ENCODE measurements at regions not wholly inside any gene's neighbourhood (a gene's known extent, or its start where the extent isn't known, plus 50 kb on each side); places are given as distances from the start of the nearest gene placed in this dataset.
"Not testable (repeated sequence)": the region's sequence is repeated elsewhere in the genome, so short reads cannot be mapped to it uniquely, and the experiment has no call there.

DNA sequence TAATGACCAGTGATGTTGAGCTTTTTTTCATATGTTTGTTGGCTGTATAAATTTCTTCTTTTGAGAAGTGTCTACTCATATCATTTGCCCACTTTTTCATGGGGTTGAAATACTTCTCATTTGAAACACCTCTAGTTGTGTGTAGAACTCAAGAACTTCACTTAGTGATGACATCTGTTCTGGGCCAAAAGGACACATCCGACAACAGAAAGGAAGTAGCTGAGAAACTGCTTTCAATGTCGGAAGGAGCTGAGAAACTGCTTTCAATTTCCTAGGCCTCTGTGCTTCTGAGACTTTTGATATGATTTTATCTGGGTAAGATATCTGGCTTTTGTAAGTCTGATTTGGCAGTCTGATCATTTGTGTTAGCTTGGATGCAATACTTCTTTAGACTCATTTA lies 635.3 kb downstream of the TMTC2 start:
- no peak overlapping the region for H3K27ac Mint-ChIP-seq
- POLR2A ChIA-PET: no interaction called here
- H3K4me3 Mint-ChIP-seq: no peak overlapping the region
- DNase-seq (no peak), ATAC-seq (no peak)
- H3K36me3 Mint-ChIP-seq (ENCODE audit: low read depth): no peaks in the 10 kb centered on the region
- no peaks in the 10 kb centered on the region for H3K4me1 Mint-ChIP-seq (ENCODE audit: low read depth)
- H3K9me3 Mint-ChIP-seq (ENCODE audit: insufficient read depth): no peaks in the 10 kb centered on the region
- no peaks in the 10 kb centered on the region for H3K27me3 Mint-ChIP-seq (ENCODE audit: low read depth)
- CTCF ChIA-PET: no interaction called here

DNA sequence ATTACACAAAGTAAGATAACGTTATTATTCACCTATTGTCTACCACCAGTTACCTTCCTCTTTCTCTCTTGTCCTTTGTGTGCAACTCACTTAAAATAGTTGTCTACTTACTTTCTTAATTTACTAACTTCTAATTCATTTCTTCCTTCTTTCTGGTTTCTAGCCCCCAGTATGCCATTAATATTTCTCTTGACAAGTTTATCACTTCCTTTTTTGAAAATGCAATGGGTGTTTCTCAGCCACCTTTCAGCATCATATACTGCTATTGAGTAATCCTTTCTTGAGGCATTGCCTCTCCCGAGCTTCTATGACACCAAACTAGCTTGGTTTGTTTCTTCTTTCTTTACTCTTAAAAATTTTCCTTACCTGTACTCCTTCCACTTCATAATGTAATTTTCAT lies 633.6 kb downstream of the TMTC2 start:
- no peaks in the 10 kb centered on the region for H3K36me3 Mint-ChIP-seq (ENCODE audit: low read depth)
- H3K4me3 Mint-ChIP-seq: no peak overlapping the region
- POLR2A ChIA-PET: no interaction called here
- no peaks in the 10 kb centered on the region for H3K4me1 Mint-ChIP-seq (ENCODE audit: low read depth)
- no peak overlapping the region for H3K27ac Mint-ChIP-seq
- CTCF ChIA-PET: no interaction called here
- H3K27me3 Mint-ChIP-seq (ENCODE audit: low read depth): no peaks in the 10 kb centered on the region
- DNase-seq: no peak
- no peak for ATAC-seq
- no peaks in the 10 kb centered on the region for H3K9me3 Mint-ChIP-seq (ENCODE audit: insufficient read depth)

DNA sequence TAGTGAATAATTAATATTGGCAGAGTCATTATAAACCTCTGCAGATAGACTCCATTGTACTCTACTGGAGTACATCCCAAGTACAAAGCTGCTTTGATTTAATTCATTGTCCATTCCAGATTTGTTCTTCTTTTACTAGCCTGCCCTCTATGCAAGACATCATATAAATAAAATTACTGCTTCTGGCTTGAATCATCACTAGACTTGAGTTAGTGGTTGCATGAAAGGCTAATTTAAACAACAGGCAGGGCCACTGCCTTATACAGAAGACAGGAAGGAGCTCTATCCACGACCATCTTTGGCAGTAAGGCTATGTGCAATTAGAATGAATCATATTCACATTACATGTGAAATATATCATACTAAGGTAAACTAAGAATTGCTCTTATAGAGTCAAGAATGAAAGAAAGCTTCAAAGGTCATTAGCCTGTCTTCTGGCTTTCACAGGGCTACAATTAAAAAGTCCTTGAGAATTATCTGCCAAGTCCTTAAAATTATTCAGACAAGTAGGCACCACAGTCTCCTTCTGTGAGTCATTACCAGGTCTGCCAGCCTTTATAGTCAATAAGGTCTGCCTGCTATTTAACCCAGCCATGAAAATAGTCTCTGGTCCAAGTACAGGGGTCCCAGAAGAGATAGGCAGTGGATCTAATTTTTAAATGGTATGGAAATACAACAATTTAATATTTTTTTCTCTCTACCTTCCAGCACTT lies 631.8 kb downstream of the TMTC2 start:
- ChIA-PET CTCF (no interaction called here), POLR2A (no interaction called here)
- Mint-ChIP-seq H3K27me3 (ENCODE audit: low read depth) (no peaks in the 10 kb centered on the region), H3K27ac (no peak overlapping the region), H3K4me3 (no peak overlapping the region), H3K4me1 (ENCODE audit: low read depth) (no peaks in the 10 kb centered on the region), H3K36me3 (ENCODE audit: low read depth) (no peaks in the 10 kb centered on the region), H3K9me3 (ENCODE audit: insufficient read depth) (no peaks in the 10 kb centered on the region)
- ATAC-seq: no peak
- DNase-seq: no peak

DNA sequence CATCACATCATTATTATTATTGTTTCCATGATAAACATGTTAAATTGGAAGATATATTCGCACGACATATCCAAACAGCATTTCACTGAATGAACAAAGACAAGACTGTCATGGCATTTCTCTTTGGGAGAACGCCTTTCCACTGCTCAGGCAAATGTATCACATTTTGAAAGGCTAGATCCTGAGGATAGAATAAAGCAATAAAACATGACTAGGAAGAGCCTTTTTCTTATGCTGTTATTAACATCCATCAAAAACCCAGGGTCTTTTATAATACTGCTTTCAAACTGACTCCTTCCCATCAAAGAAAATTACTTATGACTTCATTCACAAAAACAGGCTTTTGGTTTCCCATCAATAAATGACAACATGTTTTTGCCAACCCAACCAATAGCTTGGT lies 630.9 kb downstream of the TMTC2 start:
- ATAC-seq (no peak), DNase-seq (no peak)
- ChIA-PET POLR2A (no interaction called here), CTCF (interaction anchor here (0.6 kb wide), 1 partner anchor 423 kb away, joined by 3 read pairs; no protein-coding TSS in a partner anchor)
- no peaks in the 10 kb centered on the region for H3K4me1 Mint-ChIP-seq (ENCODE audit: low read depth)
- no peaks in the 10 kb centered on the region for H3K9me3 Mint-ChIP-seq (ENCODE audit: insufficient read depth)
- no peak overlapping the region for H3K4me3 Mint-ChIP-seq
- no peak overlapping the region for H3K27ac Mint-ChIP-seq
- H3K36me3 Mint-ChIP-seq (ENCODE audit: low read depth): no peaks in the 10 kb centered on the region
- H3K27me3 Mint-ChIP-seq (ENCODE audit: low read depth): no peaks in the 10 kb centered on the region

DNA sequence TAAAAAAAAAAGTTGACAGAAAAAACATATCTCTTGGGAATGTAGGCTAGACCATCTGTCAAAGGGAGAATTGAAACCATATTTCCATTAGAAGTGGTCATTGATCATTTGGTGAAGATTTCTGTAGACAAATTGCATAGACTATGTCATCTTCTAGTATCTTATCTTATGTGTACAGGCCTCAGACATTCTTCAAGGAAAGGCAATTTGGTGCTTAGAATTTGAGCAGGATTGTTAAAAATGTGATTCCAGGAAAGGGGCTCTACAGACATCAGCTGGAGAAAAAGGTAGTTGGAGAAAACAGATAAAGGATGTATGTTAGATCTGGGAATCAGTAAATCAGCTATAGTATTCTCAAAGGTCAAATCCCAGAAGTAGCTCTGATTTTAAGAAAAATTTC lies 627.1 kb downstream of the TMTC2 start:
- POLR2A ChIA-PET: no interaction called here
- H3K36me3 Mint-ChIP-seq (ENCODE audit: low read depth): no peaks in the 10 kb centered on the region
- H3K4me3 Mint-ChIP-seq: no peak overlapping the region
- no peaks in the 10 kb centered on the region for H3K4me1 Mint-ChIP-seq (ENCODE audit: low read depth)
- ATAC-seq: no peak
- peaks cover 3% of the 10 kb centered on the region for H3K9me3 Mint-ChIP-seq (ENCODE audit: insufficient read depth)
- no peaks in the 10 kb centered on the region for H3K27me3 Mint-ChIP-seq (ENCODE audit: low read depth)
- no peak overlapping the region for H3K27ac Mint-ChIP-seq
- CTCF ChIA-PET: no interaction called here
- DNase-seq: no peak

DNA sequence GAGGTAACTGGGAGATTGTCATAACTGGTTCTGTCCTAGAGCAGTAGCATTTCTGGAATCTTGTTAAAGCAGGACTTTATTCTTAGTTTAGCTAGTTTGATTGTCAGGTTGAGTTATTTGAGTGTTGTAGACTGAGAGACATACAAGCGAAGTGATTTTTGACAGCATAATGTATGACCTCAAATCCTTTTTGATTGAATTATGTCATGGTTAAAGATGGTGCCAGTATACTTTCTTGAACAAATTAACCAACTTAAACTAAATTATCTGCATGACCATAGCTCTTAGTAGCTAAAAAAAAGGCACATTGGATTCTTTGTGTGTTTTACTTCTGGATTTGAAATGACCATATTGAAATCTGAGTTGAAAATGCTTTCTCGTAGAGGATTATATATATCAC lies 626.6 kb downstream of the TMTC2 start:
- peaks cover 3% of the 10 kb centered on the region for H3K9me3 Mint-ChIP-seq (ENCODE audit: insufficient read depth)
- ChIA-PET POLR2A (no interaction called here), CTCF (no interaction called here)
- no peak for ATAC-seq
- DNase-seq: no peak
- H3K27me3 Mint-ChIP-seq (ENCODE audit: low read depth): no peaks in the 10 kb centered on the region
- H3K4me1 Mint-ChIP-seq (ENCODE audit: low read depth): no peaks in the 10 kb centered on the region
- no peak overlapping the region for H3K27ac Mint-ChIP-seq
- H3K36me3 Mint-ChIP-seq (ENCODE audit: low read depth): no peaks in the 10 kb centered on the region
- H3K4me3 Mint-ChIP-seq: no peak overlapping the region

DNA sequence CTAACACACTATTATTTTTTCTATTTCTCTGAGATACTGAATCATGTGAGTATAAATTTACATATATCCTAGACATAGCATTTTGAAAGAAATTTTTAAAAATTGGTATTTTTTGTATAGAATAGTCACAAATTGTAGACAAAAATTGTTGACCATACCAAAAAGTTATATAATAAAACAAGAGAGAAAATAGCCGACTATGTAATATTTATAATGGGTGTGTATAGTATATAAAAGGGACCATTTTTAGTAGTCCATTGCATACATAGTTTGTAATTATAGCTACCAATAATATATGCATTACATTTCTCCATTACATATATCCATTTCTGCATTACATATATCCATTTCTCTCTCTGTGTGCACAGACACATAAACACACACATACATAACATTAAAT lies 590.2 kb downstream of the TMTC2 start:
- Mint-ChIP-seq H3K4me1 (ENCODE audit: low read depth) (no peaks in the 10 kb centered on the region), H3K9me3 (ENCODE audit: insufficient read depth) (peaks cover 13% of the 10 kb centered on the region), H3K4me3 (no peak overlapping the region), H3K27me3 (ENCODE audit: low read depth) (no peaks in the 10 kb centered on the region), H3K27ac (no peak overlapping the region), H3K36me3 (ENCODE audit: low read depth) (no peaks in the 10 kb centered on the region)
- CTCF ChIA-PET: interaction anchor here (0.6 kb wide), 1 partner anchor 101 kb away, joined by 3 read pairs; no protein-coding TSS in a partner anchor
- DNase-seq: no peak
- no peak for ATAC-seq
- POLR2A ChIA-PET: no interaction called here

DNA sequence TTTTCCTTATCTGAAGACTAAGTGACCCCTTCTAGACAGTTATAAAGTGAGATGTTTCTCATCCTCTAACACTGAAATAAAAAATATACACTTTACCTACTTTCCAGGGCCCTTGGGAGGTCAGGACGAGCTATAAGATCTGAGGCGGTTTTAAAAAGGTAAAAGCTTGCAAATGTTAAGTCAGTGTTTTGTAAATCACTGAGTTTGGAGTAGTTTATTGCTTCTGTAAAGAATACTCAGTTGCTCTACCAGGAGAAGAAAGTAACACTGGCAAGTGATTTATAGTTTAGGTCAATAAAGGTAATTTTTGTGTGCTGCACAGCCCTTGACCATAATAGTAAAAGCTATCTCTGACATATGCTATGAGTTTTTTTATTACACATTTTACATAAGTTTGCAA lies 584.5 kb downstream of the TMTC2 start:
- H3K9me3 Mint-ChIP-seq (ENCODE audit: insufficient read depth): peaks cover 17% of the 10 kb centered on the region
- POLR2A ChIA-PET: no interaction called here
- H3K4me3 Mint-ChIP-seq: no peak overlapping the region
- H3K36me3 Mint-ChIP-seq (ENCODE audit: low read depth): no peaks in the 10 kb centered on the region
- no peak overlapping the region for H3K27ac Mint-ChIP-seq
- no peak for ATAC-seq
- H3K4me1 Mint-ChIP-seq (ENCODE audit: low read depth): no peaks in the 10 kb centered on the region
- no peak for DNase-seq
- no peaks in the 10 kb centered on the region for H3K27me3 Mint-ChIP-seq (ENCODE audit: low read depth)
- CTCF ChIA-PET: no interaction called here

DNA sequence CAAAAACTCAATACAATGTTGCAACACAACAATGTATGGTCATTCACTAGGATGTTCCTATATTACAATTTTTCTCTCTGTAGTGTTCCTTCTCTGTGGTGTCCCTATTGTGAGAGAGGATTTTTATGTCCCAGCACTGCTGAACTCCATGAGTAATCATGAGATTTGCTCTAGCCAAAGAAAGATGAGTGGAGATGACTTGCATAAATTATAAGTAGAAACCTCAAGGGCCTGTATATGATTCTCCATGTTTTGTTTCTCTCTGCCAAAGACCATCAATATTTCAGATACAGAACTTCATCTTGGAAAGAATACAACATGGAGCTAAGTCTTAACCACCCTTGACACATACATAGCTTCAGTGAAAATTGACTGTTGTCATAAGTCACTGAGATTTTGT lies 579.1 kb downstream of the TMTC2 start:
- DNase-seq: no peak
- ChIA-PET CTCF (no interaction called here), POLR2A (no interaction called here)
- Mint-ChIP-seq H3K4me1 (ENCODE audit: low read depth) (no peaks in the 10 kb centered on the region), H3K27ac (no peak overlapping the region), H3K36me3 (ENCODE audit: low read depth) (no peaks in the 10 kb centered on the region), H3K27me3 (ENCODE audit: low read depth) (no peaks in the 10 kb centered on the region), H3K4me3 (no peak overlapping the region), H3K9me3 (ENCODE audit: insufficient read depth) (peaks cover 7% of the 10 kb centered on the region)
- no peak for ATAC-seq

DNA sequence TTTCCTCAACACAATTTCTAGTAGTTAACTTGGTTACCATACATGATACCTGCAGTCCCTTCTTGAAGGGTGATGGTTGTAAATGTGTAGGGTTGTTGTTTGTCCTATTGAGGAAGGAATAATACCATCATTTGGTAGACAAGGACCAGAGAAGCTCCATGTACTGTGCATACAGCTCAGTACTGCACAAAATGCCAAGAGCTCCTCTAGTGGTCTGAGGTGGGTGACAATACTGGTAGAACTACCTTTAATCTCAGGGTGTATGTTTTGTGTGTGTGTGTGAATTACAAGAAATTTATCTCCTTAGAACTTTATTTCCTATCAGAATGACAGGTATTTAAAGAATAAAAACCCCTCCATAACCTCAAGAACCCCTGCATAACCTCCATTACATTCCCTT lies 575.3 kb downstream of the TMTC2 start:
- POLR2A ChIA-PET: no interaction called here
- H3K4me1 Mint-ChIP-seq (ENCODE audit: low read depth): no peaks in the 10 kb centered on the region
- DNase-seq (no peak), ATAC-seq (no peak)
- no peak overlapping the region for H3K27ac Mint-ChIP-seq
- no peaks in the 10 kb centered on the region for H3K27me3 Mint-ChIP-seq (ENCODE audit: low read depth)
- H3K36me3 Mint-ChIP-seq (ENCODE audit: low read depth): no peaks in the 10 kb centered on the region
- CTCF ChIA-PET: no interaction called here
- H3K9me3 Mint-ChIP-seq (ENCODE audit: insufficient read depth): peaks cover 3% of the 10 kb centered on the region
- H3K4me3 Mint-ChIP-seq: no peak overlapping the region

DNA sequence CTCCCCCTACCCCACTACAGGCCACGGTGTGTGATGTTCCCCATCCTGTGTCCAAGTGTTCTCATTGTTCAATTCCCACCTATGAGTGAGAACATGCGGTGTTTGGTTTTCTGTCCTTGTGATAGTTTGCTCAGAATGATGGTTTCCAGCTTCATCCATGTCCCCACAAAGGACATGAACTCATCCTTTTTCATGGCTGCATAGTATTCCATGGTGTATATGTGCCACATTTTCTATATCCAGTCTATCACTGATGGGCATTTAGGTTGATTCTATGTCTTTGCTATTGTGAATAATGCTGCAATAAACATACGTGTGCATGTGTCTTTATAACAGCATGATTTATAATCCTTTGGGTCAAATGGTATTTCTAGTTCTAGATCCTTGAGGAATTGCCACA lies 573.4 kb downstream of the TMTC2 start:
- CTCF ChIA-PET; POLR2A ChIA-PET; H3K27me3 Mint-ChIP-seq (ENCODE audit: low read depth); H3K27ac Mint-ChIP-seq; H3K36me3 Mint-ChIP-seq (ENCODE audit: low read depth); DNase-seq; ATAC-seq; H3K4me1 Mint-ChIP-seq (ENCODE audit: low read depth); H3K4me3 Mint-ChIP-seq; H3K9me3 Mint-ChIP-seq (ENCODE audit: insufficient read depth): not testable (repeated sequence)

DNA sequence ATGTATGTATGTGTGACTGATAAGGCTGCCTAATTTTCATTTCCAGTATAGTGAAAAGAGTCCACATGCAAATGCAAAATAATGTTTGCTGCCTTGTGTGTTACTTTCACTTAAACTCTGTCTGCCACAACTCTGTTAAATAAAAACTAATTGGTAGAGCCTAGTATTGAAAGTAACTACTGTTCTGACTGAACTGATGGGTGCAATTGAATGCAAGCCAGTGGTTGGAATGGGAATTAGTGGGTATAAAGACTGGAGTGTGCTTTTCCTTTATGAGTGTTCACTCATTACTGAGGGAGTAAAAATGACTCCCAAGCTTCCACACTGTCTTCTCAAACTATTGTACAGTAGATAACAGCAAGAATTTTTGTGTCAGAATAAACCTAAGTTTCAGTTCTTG lies 571.0 kb downstream of the TMTC2 start:
- no peak for ATAC-seq
- Mint-ChIP-seq H3K9me3 (ENCODE audit: insufficient read depth) (no peaks in the 10 kb centered on the region), H3K27ac (no peak overlapping the region), H3K4me1 (ENCODE audit: low read depth) (no peaks in the 10 kb centered on the region), H3K27me3 (ENCODE audit: low read depth) (no peaks in the 10 kb centered on the region), H3K36me3 (ENCODE audit: low read depth) (no peaks in the 10 kb centered on the region), H3K4me3 (no peak overlapping the region)
- POLR2A ChIA-PET: no interaction called here
- no peak for DNase-seq
- CTCF ChIA-PET: no interaction called here

DNA sequence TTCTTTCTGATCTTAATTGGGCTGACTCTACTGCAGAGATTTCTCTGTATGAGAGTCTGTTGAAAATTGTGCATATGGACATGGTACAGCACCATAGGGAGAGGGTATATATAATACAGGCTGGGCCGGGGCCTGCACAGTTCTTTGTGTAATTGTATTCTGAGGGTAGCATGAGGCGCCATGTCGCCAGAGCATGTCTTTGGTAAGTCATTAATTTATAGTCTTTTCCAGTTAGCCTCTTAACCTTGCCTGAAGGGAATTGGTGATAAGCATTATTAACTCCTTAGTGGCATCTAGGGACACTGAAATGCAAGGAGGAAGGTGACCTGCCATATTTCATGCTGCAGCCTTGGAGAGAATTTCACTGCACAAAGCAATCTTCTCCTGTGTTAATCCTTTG lies 569.9 kb downstream of the TMTC2 start:
- Mint-ChIP-seq H3K4me3 (no peak overlapping the region), H3K27ac (no peak overlapping the region), H3K27me3 (ENCODE audit: low read depth) (no peaks in the 10 kb centered on the region), H3K9me3 (ENCODE audit: insufficient read depth) (no peaks in the 10 kb centered on the region), H3K4me1 (ENCODE audit: low read depth) (no peaks in the 10 kb centered on the region), H3K36me3 (ENCODE audit: low read depth) (no peaks in the 10 kb centered on the region)
- ChIA-PET CTCF (no interaction called here), POLR2A (no interaction called here)
- ATAC-seq (no peak), DNase-seq (no peak)
